Liver (tissue), 3 donors: ENCODE measurements at regions not wholly inside any gene's neighbourhood (a gene's known extent, or its start where the extent isn't known, plus 50 kb on each side); places are given as distances from the start of the nearest gene placed in this dataset.
"Not testable (repeated sequence)": the region's sequence is repeated elsewhere in the genome, so short reads cannot be mapped to it uniquely, and the experiment has no call there.

ENCODE experiments used
- ATF3 ChIP-seq: IDR thresholded peaks from 2 replicates; pipeline ENCODE4 v1.6.1; 2016; ENCODE audit warnings: antibody characterized with exemption
- CTCF ChIP-seq: fragments of 150-350 bp; IDR thresholded peaks from 2 replicates; pipeline ENCODE4 v1.5.1; 2017; ENCODE audit warnings: improper control_type of control experiment, low read depth, low read length; ENCODE audit not compliant: missing input control
- GABPA ChIP-seq, 2 donors: IDR thresholded peaks in 1 of 2; conservative IDR thresholded peaks in 1 of 2; 2 replicates each; pipeline ENCODE4 v1.6.1; 2016; ENCODE audit warnings: antibody characterized with exemption in 2 of 2, mild to moderate bottlenecking in 1 of 2, moderate library complexity in 1 of 2
- HNF4G ChIP-seq: IDR thresholded peaks from 2 replicates; pipeline ENCODE4 v1.6.1; 2016; ENCODE audit warnings: antibody characterized with exemption
- MAX ChIP-seq: IDR thresholded peaks from 2 replicates; pipeline ENCODE4 v1.6.1; 2016; ENCODE audit warnings: antibody characterized with exemption
- REST ChIP-seq: IDR thresholded peaks from 2 replicates; pipeline ENCODE4 v1.6.1; 2016; ENCODE audit warnings: antibody characterized with exemption, mild to moderate bottlenecking
- SP1 ChIP-seq: IDR thresholded peaks from 2 replicates; pipeline ENCODE4 v1.6.1; 2018; ENCODE audit warnings: antibody characterized with exemption, mild to moderate bottlenecking
- YY1 ChIP-seq: IDR thresholded peaks from 2 replicates; pipeline ENCODE4 v1.6.1; 2016; ENCODE audit warnings: antibody characterized with exemption, mild to moderate bottlenecking
- ZBTB33 ChIP-seq: IDR thresholded peaks from 2 replicates; pipeline ENCODE4 v1.6.1; 2016; ENCODE audit warnings: antibody characterized with exemption
- donor health status: healthy.
- donor health status: healthy.

GRCh38 chrX:1908996-1909395 lies 294.1 kb downstream of the ASMT start:
- not testable (repeated sequence) for TF ChIP-seq CTCF; SP1; HNF4G; GABPA (IDR thresholded peaks at IDR 0.05 in 1 of 2, conservative IDR thresholded peaks at IDR 0.05 in 1 of 2); REST; MAX; YY1; ZBTB33; ATF3
